OCI-LY1 (cell line): ENCODE measurements at regions not wholly inside any gene's neighbourhood (a gene's known extent, or its start where the extent isn't known, plus 50 kb on each side); places are given as distances from the start of the nearest gene placed in this dataset.

Experiments
- H2AFZ ChIP-seq: fragments of 200-600 bp; sonication (generic), shearing (Covaris generic); 2 replicates; pipeline ENCODE4 v1.6.0; 2014; ENCODE audit warnings: antibody characterized with exemption, mild to moderate bottlenecking, low read length
- H3F3A ChIP-seq: fragments of 200-600 bp; sonication (generic), shearing (Covaris generic); 2 replicates; pipeline ENCODE4 v1.6.0; 2014; ENCODE audit warnings: mild to moderate bottlenecking, antibody characterized with exemption, low read length, moderate library complexity; ENCODE audit not compliant: insufficient read depth
- H3K27ac ChIP-seq: fragments of 200-600 bp; sonication (generic); 2 replicates; pipeline ENCODE4 v1.5.1; 2014; ENCODE audit warnings: low read length, mixed run types, mild to moderate bottlenecking, low read depth; ENCODE audit not compliant: poor library complexity, severe bottlenecking
- H3K27me3 ChIP-seq: fragments of 200-600 bp; sonication (generic); 2 replicates; pipeline ENCODE4 v1.6.0; 2014; ENCODE audit warnings: antibody characterized with exemption, mild to moderate bottlenecking, low read length, moderate library complexity; ENCODE audit not compliant: insufficient read depth
- H3K36me3 ChIP-seq: fragments of 200-600 bp; sonication (generic); 2 replicates; pipeline ENCODE4 v1.6.1; 2014; ENCODE audit warnings: mild to moderate bottlenecking, antibody characterized with exemption, low read length, moderate library complexity, mixed read lengths; ENCODE audit not compliant: insufficient read depth
- H3K4me1 ChIP-seq: fragments of 200-600 bp; sonication (generic); 2 replicates; pipeline ENCODE4 v1.5.1; 2014; ENCODE audit warnings: mild to moderate bottlenecking, low read length, moderate library complexity; ENCODE audit not compliant: insufficient read depth, severe bottlenecking
- H3K4me2 ChIP-seq: fragments of 200-600 bp; sonication (generic), shearing (Covaris generic); 2 replicates; pipeline ENCODE4 v1.6.1; 2014; ENCODE audit warnings: low read length
- H3K4me3 ChIP-seq: fragments of 200-600 bp; sonication (generic); 2 replicates; pipeline ENCODE4 v1.5.1; 2014; ENCODE audit warnings: low read length, low read depth, mild to moderate bottlenecking, mixed read lengths; ENCODE audit not compliant: poor library complexity, severe bottlenecking
- H3K79me2 ChIP-seq: fragments of 200-600 bp; shearing (Covaris generic); 2 replicates; pipeline ENCODE4 v1.6.1; 2016; ENCODE audit warnings: mixed run types, low read length, mixed read lengths; ENCODE audit not compliant: insufficient read depth
- H3K9ac ChIP-seq: fragments of 200-600 bp; sonication (generic), shearing (Covaris generic); 2 replicates; pipeline ENCODE4 v1.6.1; 2014; ENCODE audit warnings: mild to moderate bottlenecking, low read length, mixed read lengths
- H3K9me2 ChIP-seq: fragments of 200-600 bp; sonication (generic), shearing (Covaris generic); 2 replicates; pipeline ENCODE4 v1.6.1; 2014; ENCODE audit warnings: low read depth, mild to moderate bottlenecking, low read length, mixed read lengths
- H3K9me3 ChIP-seq: fragments of 200-600 bp; shearing (Covaris generic); 2 replicates; pipeline ENCODE4 v1.6.1; 2014; ENCODE audit warnings: low read length, mixed read lengths
- H4K20me1 ChIP-seq: fragments of 200-600 bp; sonication (generic), shearing (Covaris generic); 2 replicates; pipeline ENCODE4 v1.6.0; 2016; ENCODE audit warnings: mild to moderate bottlenecking, low read length; ENCODE audit not compliant: insufficient read depth
- CTCF ChIP-seq: fragments of 200-600 bp; sonication (generic), shearing (Covaris generic); IDR thresholded peaks from 2 replicates; pipeline ENCODE4 v1.5.1; 2017; ENCODE audit warnings: mild to moderate bottlenecking, antibody characterized with exemption, low read length, moderate library complexity, mixed read lengths
- EZH2 ChIP-seq: fragments of 200-600 bp; sonication (generic), shearing (Covaris generic); IDR thresholded peaks from 2 replicates; pipeline ENCODE4 v1.8.0; 2017; ENCODE audit warnings: borderline replicate concordance, mixed run types, mild to moderate bottlenecking, antibody characterized with exemption, low read length, moderate library complexity, mixed read lengths

DNA sequence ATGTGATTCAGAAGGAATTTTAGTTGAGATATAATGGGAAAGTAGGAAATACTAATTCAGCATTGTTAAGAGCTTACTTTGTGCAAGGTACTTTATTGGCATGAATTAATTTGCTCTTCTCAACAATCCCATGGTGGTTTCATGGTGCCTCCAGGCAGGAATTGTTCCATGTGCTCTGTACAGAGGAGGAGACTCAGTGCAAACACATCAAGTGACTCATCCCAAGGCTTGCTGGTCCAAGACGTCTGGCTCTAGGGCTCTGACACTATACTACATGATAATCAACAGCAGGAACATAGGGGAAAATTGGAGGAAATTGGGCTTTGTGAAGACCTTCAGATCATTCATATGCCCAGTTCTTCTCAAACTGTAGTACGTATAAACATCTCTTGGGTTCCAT lies 66.5 kb upstream of the PRKG1 start:
- Histone ChIP-seq H2AFZ (no peak overlapping the region), H3K27ac (no peak overlapping the region), H3K9me2 (no peaks in the 10 kb centered on the region), H3F3A (no peaks in the 10 kb centered on the region), H3K9ac (no peak overlapping the region), H3K4me3 (no peak overlapping the region), H4K20me1 (no peaks in the 10 kb centered on the region), H3K4me2 (no peak overlapping the region), H3K9me3 (no peaks in the 10 kb centered on the region), H3K4me1 (no peaks in the 10 kb centered on the region), H3K79me2 (no peaks in the 10 kb centered on the region), H3K36me3 (no peaks in the 10 kb centered on the region), H3K27me3 (no peaks in the 10 kb centered on the region)
- TF ChIP-seq CTCF = no peak
- TF ChIP-seq EZH2 = no peak

GRCh38 chr10:51008346-51008745 lies 65.9 kb upstream of the PRKG1 start:
- TF ChIP-seq EZH2 (no peak), CTCF (no peak)
- no peak overlapping the region for H3K27ac ChIP-seq
- H3F3A ChIP-seq = no peaks in the 10 kb centered on the region
- H3K4me3 ChIP-seq = no peak overlapping the region
- H3K79me2 ChIP-seq = no peaks in the 10 kb centered on the region
- no peak overlapping the region for H3K4me2 ChIP-seq
- H3K36me3 ChIP-seq = no peaks in the 10 kb centered on the region
- no peaks in the 10 kb centered on the region for H3K9me2 ChIP-seq
- H3K27me3 ChIP-seq = no peaks in the 10 kb centered on the region
- H3K9me3 ChIP-seq = no peaks in the 10 kb centered on the region
- H2AFZ ChIP-seq = no peak overlapping the region
- no peak overlapping the region for H3K9ac ChIP-seq
- no peaks in the 10 kb centered on the region for H3K4me1 ChIP-seq
- no peaks in the 10 kb centered on the region for H4K20me1 ChIP-seq

- no peaks in the 10 kb centered on the region for H3F3A ChIP-seq
- H3K4me2 ChIP-seq = no peak overlapping the region
- H3K27ac ChIP-seq = no peak overlapping the region
- no peaks in the 10 kb centered on the region for H4K20me1 ChIP-seq
- no peak overlapping the region for H3K9ac ChIP-seq
- no peaks in the 10 kb centered on the region for H3K27me3 ChIP-seq
- no peaks in the 10 kb centered on the region for H3K9me3 ChIP-seq
- H3K9me2 ChIP-seq = no peaks in the 10 kb centered on the region
- no peak overlapping the region for H2AFZ ChIP-seq
- TF ChIP-seq CTCF (peak; percentile 80), EZH2 (no peak)
- H3K4me3 ChIP-seq = no peak overlapping the region
- no peaks in the 10 kb centered on the region for H3K79me2 ChIP-seq
- no peaks in the 10 kb centered on the region for H3K36me3 ChIP-seq
- no peaks in the 10 kb centered on the region for H3K4me1 ChIP-seq
Measured at GRCh38 chr10:51010977-51011376, 63.3 kb upstream of the PRKG1 start.
